GM21515 (cell line): ENCODE measurements at regions not wholly inside any gene's neighbourhood (a gene's known extent, or its start where the extent isn't known, plus 50 kb on each side); places are given as distances from the start of the nearest gene placed in this dataset.
"Not testable (repeated sequence)": the region's sequence is repeated elsewhere in the genome, so short reads cannot be mapped to it uniquely, and the experiment has no call there.

Experiments
- ATAC-seq: cut with Tn5 transposase; IDR thresholded peaks from one replicate; pipeline ENCODE4 v1.9.1; 2021; ENCODE audit not compliant: unreplicated experiment

GRCh38 chr1:163571950-163572349 lies 250.2 kb downstream of the NUF2 start:
- no peak for ATAC-seq

- ATAC-seq: no peak
These were observed 252.4 kb downstream of the NUF2 start for GRCh38 chr1:163574119-163574518.

GRCh38 chr1:163580926-163581325 lies 259.2 kb downstream of the NUF2 start:
- no peak for ATAC-seq

GRCh38 chr1:163583661-163584181 lies 262.0 kb downstream of the NUF2 start:
- no peak for ATAC-seq

- ATAC-seq: no peak
These were observed 264.0 kb downstream of the NUF2 start for GRCh38 chr1:163585796-163586195.

- ATAC-seq: no peak
These were observed 267.0 kb downstream of the NUF2 start for GRCh38 chr1:163588796-163589195.

GRCh38 chr1:163589735-163590134 lies 268.0 kb downstream of the NUF2 start:
- no peak for ATAC-seq

GRCh38 chr1:163591131-163591530 lies 269.4 kb downstream of the NUF2 start:
- ATAC-seq: not testable (repeated sequence)

- ATAC-seq: not testable (repeated sequence)
These were observed 270.9 kb downstream of the NUF2 start for GRCh38 chr1:163592623-163593022.

- ATAC-seq: not testable (repeated sequence)
These were observed 274.4 kb downstream of the NUF2 start for GRCh38 chr1:163596106-163596505.

- no peak for ATAC-seq
These were observed 274.9 kb downstream of the NUF2 start for GRCh38 chr1:163596541-163597258.

GRCh38 chr1:163604321-163604720 lies 282.6 kb downstream of the NUF2 start:
- no peak for ATAC-seq

- ATAC-seq: no peak
These were observed 283.1 kb downstream of the NUF2 start for GRCh38 chr1:163604896-163605295.

GRCh38 chr1:163608979-163609378 lies 287.2 kb downstream of the NUF2 start:
- no peak for ATAC-seq

- ATAC-seq: no peak
These were observed 288.1 kb downstream of the NUF2 start for GRCh38 chr1:163609858-163610257.

GRCh38 chr1:163610486-163610885 lies 288.7 kb downstream of the NUF2 start:
- ATAC-seq: no peak

- ATAC-seq: no peak
These were observed 292.6 kb downstream of the NUF2 start for GRCh38 chr1:163614361-163614760.

GRCh38 chr1:163628034-163628773 lies 306.4 kb downstream of the NUF2 start:
- ATAC-seq: no peak

GRCh38 chr1:163632269-163632668 lies 310.5 kb downstream of the NUF2 start:
- no peak for ATAC-seq

GRCh38 chr1:163633366-163633765 lies 311.6 kb downstream of the NUF2 start:
- no peak for ATAC-seq

GRCh38 chr1:163645676-163646075 lies 323.9 kb downstream of the NUF2 start:
- ATAC-seq: not testable (repeated sequence)

- no peak for ATAC-seq
These were observed 328.9 kb downstream of the NUF2 start for GRCh38 chr1:163650624-163651023.
